Lower leg skin (tissue), 4 donors: ENCODE measurements at regions not wholly inside any gene's neighbourhood (a gene's known extent, or its start where the extent isn't known, plus 50 kb on each side); places are given as distances from the start of the nearest gene placed in this dataset.

Experiments used
- DNase-seq, 2 donors: peaks; one replicate each; pipeline ENCODE4 v3.0.0-alpha.2; 2019; ENCODE audit warnings: low spot score in 2 of 2
- H3K4me3 ChIP-seq: fragments of 200-600 bp; sonication (generic); 2 replicates; pipeline ENCODE4 v1.5.1; 2017; ENCODE audit warnings: mild to moderate bottlenecking, low read depth; ENCODE audit not compliant: poor library complexity, severe bottlenecking
- POLR2A ChIP-seq, 2 donors: fragments of 450-650 bp; IDR thresholded peaks; one replicate each; pipeline ENCODE4 v1.6.1; 2016 to 2017; ENCODE audit warnings: antibody characterized with exemption in 2 of 2, mild to moderate bottlenecking in 1 of 2, moderate library complexity in 1 of 2
- WGBS, 2 donors: methylation state at CpG; one replicate each; pipeline ENCODE4 v1.1.5; 2018; 5-methylcytosine and 5-hydroxymethylcytosine counted together
- intact Hi-C: fragments of 100-400 bp; cut with DNase I; formaldehyde crosslinking; loops from one replicate; pipeline ENCODE4 v1.15.0; 2023; ENCODE audit warnings: low total_unique reads
- TF ChIP-seq, protein P1 (sequence below), 3 donors: fragments of 450-650 bp; IDR thresholded peaks; one replicate each; pipeline ENCODE4 v1.5.1; 2016; ENCODE audit warnings: antibody characterized with exemption in 3 of 3, mild to moderate bottlenecking in 3 of 3, moderate library complexity in 2 of 3

DNA sequence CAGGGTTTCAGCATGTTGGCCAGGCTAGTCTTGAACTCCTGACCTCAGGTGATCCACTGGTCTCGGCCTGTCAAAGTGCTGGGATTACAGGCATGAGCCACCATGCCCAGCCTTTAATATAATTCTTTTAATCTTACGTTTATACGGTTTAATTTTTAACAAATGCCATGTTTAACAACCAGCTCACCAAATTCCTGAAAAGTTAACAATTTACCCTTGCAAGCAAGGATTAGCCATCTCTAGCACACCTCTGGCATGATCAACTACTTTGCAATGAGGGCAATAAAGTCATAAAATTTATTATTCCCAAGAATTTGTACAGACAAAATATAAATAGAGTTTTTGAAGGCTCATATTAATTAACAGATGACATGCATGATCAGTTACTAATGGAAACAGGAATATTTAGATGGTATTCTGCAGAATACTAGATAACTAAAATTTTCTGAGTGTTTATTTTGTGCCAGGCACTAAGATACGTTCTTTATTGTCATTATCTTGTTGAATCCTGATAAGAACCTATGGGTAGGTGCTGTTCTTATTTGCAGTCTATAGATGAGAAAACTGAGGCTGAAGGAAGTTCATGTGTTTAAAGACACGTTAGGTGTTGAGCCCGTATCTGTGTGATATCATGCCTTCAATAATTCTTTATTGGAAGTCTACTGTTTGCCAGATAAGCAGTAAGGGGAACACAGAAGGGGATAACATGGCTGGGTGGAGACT lies 190.1 kb downstream of the CDCA7 start:
- no peak overlapping the region for H3K4me3 ChIP-seq
- TF ChIP-seq POLR2A (IDR thresholded peaks at IDR 0.05) = no peak
- TF ChIP-seq, protein P1, sequence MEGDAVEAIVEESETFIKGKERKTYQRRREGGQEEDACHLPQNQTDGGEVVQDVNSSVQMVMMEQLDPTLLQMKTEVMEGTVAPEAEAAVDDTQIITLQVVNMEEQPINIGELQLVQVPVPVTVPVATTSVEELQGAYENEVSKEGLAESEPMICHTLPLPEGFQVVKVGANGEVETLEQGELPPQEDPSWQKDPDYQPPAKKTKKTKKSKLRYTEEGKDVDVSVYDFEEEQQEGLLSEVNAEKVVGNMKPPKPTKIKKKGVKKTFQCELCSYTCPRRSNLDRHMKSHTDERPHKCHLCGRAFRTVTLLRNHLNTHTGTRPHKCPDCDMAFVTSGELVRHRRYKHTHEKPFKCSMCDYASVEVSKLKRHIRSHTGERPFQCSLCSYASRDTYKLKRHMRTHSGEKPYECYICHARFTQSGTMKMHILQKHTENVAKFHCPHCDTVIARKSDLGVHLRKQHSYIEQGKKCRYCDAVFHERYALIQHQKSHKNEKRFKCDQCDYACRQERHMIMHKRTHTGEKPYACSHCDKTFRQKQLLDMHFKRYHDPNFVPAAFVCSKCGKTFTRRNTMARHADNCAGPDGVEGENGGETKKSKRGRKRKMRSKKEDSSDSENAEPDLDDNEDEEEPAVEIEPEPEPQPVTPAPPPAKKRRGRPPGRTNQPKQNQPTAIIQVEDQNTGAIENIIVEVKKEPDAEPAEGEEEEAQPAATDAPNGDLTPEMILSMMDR (IDR thresholded peaks at IDR 0.05) = no peak
- DNase-seq = no peak
- WGBS, 2 donors = 89 to 91% methylated on average over 6 of the region's 6 CpGs
- intact Hi-C loops = no loop called here

DNA sequence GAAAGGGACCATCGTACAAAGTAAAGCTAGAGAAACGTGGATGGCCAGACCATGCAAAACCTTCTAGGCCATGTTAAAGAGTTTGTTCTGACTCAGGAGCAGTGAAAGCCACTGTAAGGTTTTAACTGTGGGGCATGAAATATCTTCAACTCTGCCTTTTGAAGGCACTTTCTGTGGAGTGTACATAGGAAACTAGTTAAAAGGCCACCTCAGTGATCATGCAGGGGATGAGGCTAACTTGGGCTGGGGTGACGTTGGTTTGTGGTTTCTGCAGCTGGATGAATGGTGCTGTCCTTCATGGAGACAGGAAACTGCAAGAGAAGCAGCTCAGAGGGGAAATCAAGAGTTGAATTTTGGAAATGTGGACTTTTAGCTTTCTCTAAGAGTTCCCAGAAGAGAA lies 190.7 kb downstream of the CDCA7 start:
- DNase-seq = no peak
- WGBS, 2 donors = 74% methylated on average over 3 of the region's 3 CpGs
- no peak overlapping the region for H3K4me3 ChIP-seq
- intact Hi-C loops = no loop called here
- TF ChIP-seq, protein P1 (IDR thresholded peaks at IDR 0.05) = no peak
- TF ChIP-seq POLR2A (IDR thresholded peaks at IDR 0.05) = no peak

DNA sequence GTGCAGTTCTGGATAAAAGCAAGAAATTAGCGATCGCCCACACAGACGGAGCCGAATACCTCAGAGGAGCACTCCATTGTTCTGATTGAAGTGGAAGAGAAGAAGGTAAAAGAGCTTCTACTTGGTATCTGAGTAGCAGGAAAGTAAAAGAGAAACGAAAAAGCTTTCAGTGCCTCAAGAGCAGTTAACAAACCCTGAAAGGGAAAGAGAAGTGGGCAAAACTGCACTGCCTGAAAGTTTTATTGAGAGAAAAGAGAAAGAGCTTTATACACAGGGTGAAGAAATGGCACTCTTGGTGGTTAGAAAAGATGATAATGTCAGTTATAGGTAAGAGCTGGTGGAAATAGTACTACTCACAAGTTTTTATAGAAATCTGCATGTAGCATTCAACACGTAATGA lies 192.8 kb downstream of the CDCA7 start:
- H3K4me3 ChIP-seq = no peak overlapping the region
- 88 to 92% methylated on average over 6 of the region's 6 CpGs for WGBS, 2 donors
- TF ChIP-seq POLR2A (IDR thresholded peaks at IDR 0.05) = no peak
- TF ChIP-seq, protein P1 (IDR thresholded peaks at IDR 0.05) = no peak
- no peak for DNase-seq
- intact Hi-C loops = no loop called here

DNA sequence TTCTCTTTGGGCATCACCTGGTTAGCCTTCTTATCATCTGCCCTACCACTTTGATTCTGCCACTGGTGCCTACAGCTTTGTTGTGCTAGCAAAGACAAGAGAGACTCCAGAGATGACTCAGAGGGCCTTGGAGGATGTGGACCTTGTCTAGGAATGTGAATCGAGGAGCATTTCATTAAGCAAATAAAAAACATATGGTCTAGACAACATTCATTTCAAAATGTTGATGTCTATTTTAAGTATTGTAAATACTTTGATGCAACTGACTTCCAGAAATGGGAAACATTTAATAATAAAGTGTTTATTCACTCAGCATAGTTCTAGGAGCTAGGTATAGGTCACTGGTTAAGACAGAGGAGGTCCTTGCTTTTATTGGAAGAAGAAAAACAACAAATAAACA lies 195.5 kb downstream of the CDCA7 start:
- TF ChIP-seq, protein P1 (IDR thresholded peaks at IDR 0.05) = no peak
- no peak for TF ChIP-seq POLR2A (IDR thresholded peaks at IDR 0.05)
- intact Hi-C loops = no loop called here
- no peak for DNase-seq
- no peak overlapping the region for H3K4me3 ChIP-seq
- WGBS, 2 donors = 52 to 56% methylated on average over 1 of the region's 1 CpG

DNA sequence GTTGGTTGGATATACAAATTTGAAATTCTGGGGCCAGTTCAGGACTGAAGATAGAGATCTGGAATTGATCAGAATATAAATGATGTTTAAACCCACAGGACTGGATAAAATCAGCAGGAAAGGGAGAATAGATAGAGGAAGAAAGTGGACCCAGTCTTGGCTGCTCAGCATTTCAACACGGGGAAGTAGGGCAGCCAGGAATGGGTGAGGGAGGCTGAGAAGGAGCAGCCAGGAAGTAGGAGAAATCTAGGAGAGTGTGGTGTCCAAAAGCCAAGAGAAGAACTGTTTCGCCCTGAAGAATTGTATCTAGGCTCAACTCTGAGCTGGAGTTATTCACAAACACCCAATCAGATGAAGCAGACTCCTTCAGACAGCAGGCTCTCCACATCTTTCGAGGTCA lies 197.9 kb downstream of the CDCA7 start:
- DNase-seq = no peak
- TF ChIP-seq, protein P1 (IDR thresholded peaks at IDR 0.05) = no peak
- no peak for TF ChIP-seq POLR2A (IDR thresholded peaks at IDR 0.05)
- no peak overlapping the region for H3K4me3 ChIP-seq
- 66 to 76% methylated on average over 3 of the region's 3 CpGs for WGBS, 2 donors
- intact Hi-C loops = no loop called here

DNA sequence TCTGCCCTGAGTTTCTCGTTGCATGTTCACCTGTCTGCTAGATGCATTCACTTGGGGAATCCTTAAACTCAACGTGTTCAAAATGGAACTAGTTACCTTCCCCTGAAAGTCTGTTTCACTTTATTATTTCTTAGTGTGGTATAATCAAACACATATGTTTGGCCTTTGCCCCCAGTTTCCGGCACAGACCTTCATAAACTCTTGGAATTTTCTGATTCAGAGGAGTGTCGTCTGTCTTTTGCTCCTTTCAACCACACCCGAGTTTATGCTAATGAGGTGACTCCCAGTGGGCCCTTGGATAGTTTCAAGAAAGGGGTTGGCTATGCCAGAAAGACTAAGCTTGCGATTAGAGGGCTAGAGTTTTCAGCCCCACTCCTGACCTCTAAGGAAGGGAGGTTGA lies 198.9 kb downstream of the CDCA7 start:
- no peak for DNase-seq
- intact Hi-C loops = no loop called here
- TF ChIP-seq, protein P1 (IDR thresholded peaks at IDR 0.05) = no peak
- TF ChIP-seq POLR2A (IDR thresholded peaks at IDR 0.05) = no peak
- H3K4me3 ChIP-seq = no peak overlapping the region
- 41 to 49% methylated on average over 6 of the region's 6 CpGs for WGBS, 2 donors
